Smooth muscle cell (in vitro differentiated cells): ENCODE measurements at regions not wholly inside any gene's neighbourhood (a gene's known extent, or its start where the extent isn't known, plus 50 kb on each side); places are given as distances from the start of the nearest gene placed in this dataset.

Experiments
- DNase-seq: peaks from one replicate; lab custom pipeline; 2025; ENCODE audit not compliant: unreplicated experiment; lab: John Stamatoyannopoulos, UW
- H2AFZ ChIP-seq: fragments of 200-600 bp; sonication (generic); 2 replicates; pipeline ENCODE4 v1.6.0; 2016; ENCODE audit warnings: antibody characterized with exemption, low read depth, mild to moderate bottlenecking
- H3F3A ChIP-seq: fragments of 200-600 bp; sonication (generic); 2 replicates; pipeline ENCODE4 v1.6.0; 2017; ENCODE audit warnings: antibody characterized with exemption, low read depth
- H3K27ac ChIP-seq: fragments of 200-600 bp; sonication (generic); 2 replicates; pipeline ENCODE4 v1.5.1; 2016; ENCODE audit warnings: low read depth, mild to moderate bottlenecking
- H3K27me3 ChIP-seq: fragments of 200-600 bp; sonication (generic); 2 replicates; pipeline ENCODE4 v1.6.1; 2016; ENCODE audit warnings: low read depth, mild to moderate bottlenecking
- H3K36me3 ChIP-seq: fragments of 200-600 bp; sonication (generic); 2 replicates; pipeline ENCODE4 v1.5.1; 2016; ENCODE audit warnings: low read depth
- H3K4me1 ChIP-seq: fragments of 200-600 bp; sonication (generic); 2 replicates; pipeline ENCODE4 v1.5.1; 2016; ENCODE audit warnings: low read depth
- H3K4me2 ChIP-seq: fragments of 200-600 bp; sonication (generic); 2 replicates; pipeline ENCODE4 v1.6.0; 2016; ENCODE audit warnings: mild to moderate bottlenecking
- H3K4me3 ChIP-seq: fragments of 200-600 bp; sonication (generic); 2 replicates; pipeline ENCODE4 v1.5.1; 2016; ENCODE audit warnings: mild to moderate bottlenecking
- H3K79me2 ChIP-seq: fragments of 200-600 bp; sonication (generic); 2 replicates; pipeline ENCODE4 v1.6.0; 2016; ENCODE audit warnings: low read depth, mild to moderate bottlenecking
- H3K9ac ChIP-seq: fragments of 200-600 bp; sonication (generic); 2 replicates; pipeline ENCODE4 v1.6.0; 2016; ENCODE audit warnings: low read depth
- H3K9me3 ChIP-seq: fragments of 200-600 bp; sonication (generic); replicated peaks from 2 replicates; pipeline ENCODE4 v1.5.1; 2016; ENCODE audit warnings: low read depth
- H4K20me1 ChIP-seq: fragments of 200-600 bp; sonication (generic); 2 replicates; pipeline ENCODE4 v1.6.0; 2016; ENCODE audit warnings: low read depth
- CTCF ChIP-seq: fragments of 200-600 bp; sonication (generic); IDR thresholded peaks from 2 replicates; pipeline ENCODE4 v1.5.1; 2017; ENCODE audit warnings: borderline replicate concordance, mild to moderate bottlenecking, antibody characterized with exemption; ENCODE audit not compliant: insufficient read depth, poor library complexity, severe bottlenecking
- WGBS: methylation state at CpG from one replicate; pipeline ENCODE4 v1.1.7; 2016; ENCODE audit warnings: low lambda C conversion rate; 5-methylcytosine and 5-hydroxymethylcytosine counted together

GRCh38 chr10:71912431-71912830 is 51.8 kb upstream of the CHST3 start:
- Histone ChIP-seq H3K9ac (no peak overlapping the region), H3K9me3 (no peaks in the 10 kb centered on the region), H3K36me3 (no peaks in the 10 kb centered on the region), H2AFZ (no peak overlapping the region), H3K27me3 (no peaks in the 10 kb centered on the region), H3K4me1 (no peaks in the 10 kb centered on the region), H3K27ac (no peak overlapping the region), H3F3A (no peaks in the 10 kb centered on the region), H3K4me3 (no peak overlapping the region), H3K4me2 (no peak overlapping the region), H4K20me1 (no peaks in the 10 kb centered on the region), H3K79me2 (no peaks in the 10 kb centered on the region)
- WGBS: 94% methylated on average over 2 of the region's 2 CpGs
- no peak for DNase-seq
- no peak for TF ChIP-seq CTCF

- Histone ChIP-seq H3K9ac (no peak overlapping the region), H3K4me2 (no peak overlapping the region), H3K79me2 (no peaks in the 10 kb centered on the region), H3K27me3 (no peaks in the 10 kb centered on the region), H3K27ac (no peak overlapping the region), H3F3A (no peaks in the 10 kb centered on the region), H3K4me1 (no peaks in the 10 kb centered on the region), H3K9me3 (no peaks in the 10 kb centered on the region), H4K20me1 (no peaks in the 10 kb centered on the region), H2AFZ (no peak overlapping the region), H3K36me3 (no peaks in the 10 kb centered on the region), H3K4me3 (no peak overlapping the region)
- 87% methylated on average over 10 of the region's 10 CpGs for WGBS
- DNase-seq: no peak
- TF ChIP-seq CTCF: no peak
Measured at GRCh38 chr10:71911296-71911953, 52.8 kb upstream of the CHST3 start.

- no peak overlapping the region for H2AFZ ChIP-seq
- no peaks in the 10 kb centered on the region for H3K27me3 ChIP-seq
- no peak for DNase-seq
- H3K4me2 ChIP-seq: no peak overlapping the region
- H3K4me1 ChIP-seq: no peaks in the 10 kb centered on the region
- H3K36me3 ChIP-seq: no peaks in the 10 kb centered on the region
- no peak for TF ChIP-seq CTCF
- H3K79me2 ChIP-seq: no peaks in the 10 kb centered on the region
- WGBS: 90% methylated on average over 8 of the region's 8 CpGs
- no peak overlapping the region for H3K9ac ChIP-seq
- H4K20me1 ChIP-seq: no peaks in the 10 kb centered on the region
- no peaks in the 10 kb centered on the region for H3F3A ChIP-seq
- no peak overlapping the region for H3K27ac ChIP-seq
- no peak overlapping the region for H3K4me3 ChIP-seq
- H3K9me3 ChIP-seq: no peaks in the 10 kb centered on the region
Measured at GRCh38 chr10:71909399-71910083, 54.7 kb upstream of the CHST3 start.

GRCh38 chr10:71908998-71909397 is 55.2 kb upstream of the CHST3 start:
- TF ChIP-seq CTCF: no peak
- no peak overlapping the region for H3K27ac ChIP-seq
- 87% methylated on average over 5 of the region's 5 CpGs for WGBS

More at GRCh38 chr10:71908998-71909397, 55.2 kb upstream of the CHST3 start:
- no peak overlapping the region for H3K4me2 ChIP-seq
- H3K9ac ChIP-seq: no peak overlapping the region
- H3K9me3 ChIP-seq: no peaks in the 10 kb centered on the region
- H3F3A ChIP-seq: no peaks in the 10 kb centered on the region
- no peaks in the 10 kb centered on the region for H3K79me2 ChIP-seq
- H3K27me3 ChIP-seq: no peaks in the 10 kb centered on the region
- H2AFZ ChIP-seq: no peak overlapping the region
- no peaks in the 10 kb centered on the region for H3K4me1 ChIP-seq
- DNase-seq: no peak
- no peak overlapping the region for H3K4me3 ChIP-seq
- H4K20me1 ChIP-seq: no peaks in the 10 kb centered on the region
- H3K36me3 ChIP-seq: no peaks in the 10 kb centered on the region
